GOT3 (cell line): ENCODE measurements at regions not wholly inside any gene's neighbourhood (a gene's known extent, or its start where the extent isn't known, plus 50 kb on each side); places are given as distances from the start of the nearest gene placed in this dataset.

Experiments used
- DNase-seq: peaks from one replicate; lab custom pipeline; 2025; ENCODE audit warnings: mixed read lengths; lab: John Stamatoyannopoulos, UW

DNA sequence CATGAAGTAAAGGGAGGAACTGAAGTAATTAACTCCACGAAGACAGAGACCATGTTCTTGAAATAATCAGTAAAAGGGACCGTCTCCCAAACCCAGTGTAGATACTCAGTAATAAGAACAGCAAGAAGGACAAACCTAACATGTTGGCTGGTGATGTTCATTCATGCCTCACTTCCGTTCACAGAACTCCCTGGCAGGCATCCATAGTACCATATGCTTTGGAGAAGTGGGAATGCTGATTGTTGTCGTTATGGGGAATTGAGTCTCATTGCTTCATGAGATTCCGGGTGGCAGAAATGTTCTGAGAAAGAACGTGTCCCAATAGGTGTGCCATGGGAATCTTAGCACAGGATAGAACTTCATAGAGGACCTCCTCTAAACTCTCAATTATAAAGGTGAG, 452.3 kb downstream of the ZSWIM6 start:
- DNase-seq: no peak

DNA sequence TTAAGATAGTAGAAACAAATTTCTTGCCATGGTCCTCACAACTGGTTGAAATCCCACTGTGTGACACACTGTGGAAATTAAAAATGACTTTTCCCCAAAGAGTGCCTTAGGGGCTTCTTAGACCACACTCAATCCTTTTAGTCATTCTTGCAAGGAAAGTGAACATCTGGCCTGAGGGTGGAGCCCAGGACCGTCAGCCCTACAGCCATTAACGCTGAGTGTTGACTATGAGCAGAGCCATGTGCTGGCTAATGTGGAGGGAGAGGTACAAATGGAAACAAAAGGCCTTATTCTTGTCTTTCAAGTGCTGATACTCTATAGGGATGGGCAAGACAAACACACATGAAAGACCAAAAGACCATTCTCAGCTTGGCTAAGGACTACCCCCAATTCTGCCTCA, 456.5 kb downstream of the ZSWIM6 start:
- DNase-seq: no peak

DNA sequence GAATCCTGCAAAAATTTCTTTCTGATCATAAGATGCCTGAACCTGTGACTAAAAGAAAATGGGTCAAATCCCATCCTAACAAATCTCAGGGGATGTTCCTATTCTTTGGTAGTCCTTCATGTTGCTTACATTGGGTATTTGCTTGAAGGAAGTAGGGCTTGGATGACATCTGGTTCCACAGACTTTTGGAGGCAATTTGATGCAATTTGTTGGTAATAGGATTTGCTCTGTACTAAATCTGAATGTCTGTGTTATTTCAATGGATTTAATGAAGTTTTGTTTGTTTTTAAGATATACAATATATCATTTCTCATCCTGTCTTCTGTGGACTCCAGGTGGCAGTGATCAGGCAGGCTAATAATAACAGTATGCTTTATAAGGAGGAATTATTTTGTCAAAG, 457.9 kb downstream of the ZSWIM6 start:
- DNase-seq: no peak

GRCh38 chr5:61790678-61791077, 458.6 kb downstream of the ZSWIM6 start:
- DNase-seq: no peak

- DNase-seq: no peak
Observed at GRCh38 chr5:61796773-61797172, 464.7 kb downstream of the ZSWIM6 start.

- DNase-seq: no peak
Observed at GRCh38 chr5:61800450-61800849, 468.4 kb downstream of the ZSWIM6 start.

DNA sequence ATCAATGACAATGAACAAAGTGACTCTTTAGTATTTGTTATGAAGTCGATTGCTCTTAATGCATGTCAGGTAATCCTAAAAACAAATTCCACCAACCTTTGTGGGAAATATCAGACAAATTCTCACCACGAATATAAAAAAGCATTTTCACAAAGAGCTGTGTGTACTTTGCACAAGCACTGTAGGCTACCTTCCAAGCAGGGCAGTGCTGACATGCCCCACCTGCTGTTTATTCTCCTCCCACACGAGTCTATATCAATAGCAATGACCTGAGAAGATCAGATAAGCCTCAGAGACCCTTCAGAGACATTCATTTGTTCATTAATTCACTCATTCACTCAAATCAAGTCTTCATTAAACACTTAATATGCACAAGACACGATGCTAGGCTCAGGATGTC, 469.1 kb downstream of the ZSWIM6 start:
- DNase-seq: no peak

- DNase-seq: no peak
Observed at GRCh38 chr5:61802456-61802855, 470.4 kb downstream of the ZSWIM6 start.

DNA sequence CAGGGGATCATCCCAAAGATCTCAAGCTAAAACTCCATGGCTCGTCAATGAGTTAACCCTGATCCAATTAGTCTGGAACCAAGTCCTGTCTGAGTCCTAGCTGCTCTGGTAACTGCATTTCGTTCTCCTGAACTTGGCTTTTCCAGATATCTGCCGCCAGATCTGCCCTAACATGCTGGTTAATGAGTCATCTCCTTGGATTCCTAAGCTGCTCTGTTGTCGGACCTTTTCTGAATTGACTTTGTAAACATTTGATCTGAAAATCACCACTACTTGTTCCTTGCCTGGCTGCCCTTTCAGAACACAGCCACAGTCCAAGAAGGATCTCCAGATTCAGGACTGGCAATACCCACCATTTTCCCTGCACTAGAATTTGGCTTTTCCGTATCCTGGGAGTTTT, 473.0 kb downstream of the ZSWIM6 start:
- DNase-seq: no peak

DNA sequence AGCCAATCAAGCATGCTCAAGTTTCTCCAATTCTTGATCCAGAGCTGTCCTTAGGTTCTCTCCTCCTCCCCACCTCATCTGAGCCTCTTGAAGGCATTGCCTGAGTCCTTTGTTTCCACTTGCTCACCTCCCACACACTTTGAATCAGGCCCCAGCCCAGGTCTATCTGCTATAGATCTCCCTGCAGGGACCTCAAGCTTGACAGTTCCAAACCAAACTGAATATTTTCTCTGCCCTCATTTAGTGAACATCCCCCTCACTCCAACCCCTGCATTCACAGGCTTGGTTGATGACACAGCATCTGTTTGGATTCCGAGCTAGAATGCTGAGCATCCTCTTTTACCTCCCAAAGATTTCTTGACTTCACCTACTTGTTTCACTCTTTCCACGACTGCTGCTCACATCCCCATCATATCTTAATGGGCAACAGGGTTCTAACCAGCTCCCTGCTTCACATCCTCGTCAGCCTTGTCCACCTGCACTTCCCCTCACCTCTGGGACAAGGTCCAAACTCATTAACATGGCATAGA, 474.5 kb downstream of the ZSWIM6 start:
- DNase-seq: no peak

- no peak for DNase-seq
Observed at GRCh38 chr5:61808091-61808490, 476.0 kb downstream of the ZSWIM6 start.

GRCh38 chr5:61808909-61809308, 476.9 kb downstream of the ZSWIM6 start:
- no peak for DNase-seq

GRCh38 chr5:61809651-61810050, 477.6 kb downstream of the ZSWIM6 start:
- no peak for DNase-seq

- no peak for DNase-seq
Observed at GRCh38 chr5:61811052-61811451, 479.0 kb downstream of the ZSWIM6 start.

DNA sequence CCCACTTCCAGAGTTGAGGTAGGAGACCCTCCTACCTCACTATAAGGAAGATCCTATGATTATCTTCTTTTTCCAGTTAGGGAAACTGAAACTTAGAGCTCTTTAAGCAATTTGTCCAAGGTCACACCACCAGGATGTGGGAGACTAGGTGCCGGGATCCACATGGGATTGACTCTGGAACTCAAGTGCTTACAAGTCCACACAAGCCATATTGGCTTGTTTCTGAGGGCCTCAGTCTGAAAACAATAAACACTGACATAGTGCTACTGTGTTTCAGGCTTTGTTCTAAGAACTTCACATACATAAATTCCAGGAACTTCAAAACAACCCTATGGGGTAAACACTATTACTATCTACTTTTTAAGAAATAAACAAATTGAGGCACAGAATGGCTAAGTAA, 481.3 kb downstream of the ZSWIM6 start:
- DNase-seq: no peak

- DNase-seq: no peak
Observed at GRCh38 chr5:61815339-61815738, 483.3 kb downstream of the ZSWIM6 start.

- DNase-seq: no peak
Observed at GRCh38 chr5:61816146-61816545, 484.1 kb downstream of the ZSWIM6 start.

DNA sequence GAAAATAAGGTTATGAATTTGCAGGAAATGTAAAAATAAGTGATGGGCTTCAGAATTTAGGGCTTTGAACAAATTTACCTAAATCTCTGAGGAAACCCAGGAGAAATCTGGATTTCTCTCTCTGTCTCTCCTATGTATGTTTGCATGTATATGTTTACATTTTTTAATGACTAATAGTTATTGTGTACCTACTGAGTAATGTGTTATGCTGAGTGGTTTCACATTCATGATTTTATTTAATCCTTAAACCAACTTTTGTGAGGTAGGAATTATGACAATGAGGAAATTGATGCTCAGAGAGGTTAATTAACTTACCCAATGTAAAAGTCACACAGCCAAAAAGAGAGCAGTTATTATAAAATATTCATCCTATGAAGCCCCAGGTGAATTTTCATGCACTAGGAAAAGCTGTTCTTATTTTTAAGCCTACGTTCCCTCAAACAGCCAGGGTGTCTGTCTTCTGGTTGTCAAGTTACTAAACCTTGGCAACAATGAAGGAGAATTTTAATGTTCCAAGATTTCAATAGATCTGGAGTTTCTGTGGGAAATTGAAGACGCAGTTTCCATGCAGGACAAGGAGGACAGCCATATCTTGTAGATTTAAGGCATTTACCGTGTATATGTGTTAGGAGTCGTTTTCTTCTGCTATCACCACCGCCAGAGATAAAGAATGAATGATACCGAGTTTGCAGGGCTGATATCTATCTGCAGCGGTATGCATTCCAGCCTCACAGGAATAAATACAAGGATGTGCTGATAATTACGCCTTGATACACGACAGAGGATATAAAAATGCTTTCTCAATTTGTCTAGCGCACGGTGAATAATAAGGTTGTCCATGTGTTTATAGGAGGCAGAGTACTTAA, 484.8 kb downstream of the ZSWIM6 start:
- no peak for DNase-seq

DNA sequence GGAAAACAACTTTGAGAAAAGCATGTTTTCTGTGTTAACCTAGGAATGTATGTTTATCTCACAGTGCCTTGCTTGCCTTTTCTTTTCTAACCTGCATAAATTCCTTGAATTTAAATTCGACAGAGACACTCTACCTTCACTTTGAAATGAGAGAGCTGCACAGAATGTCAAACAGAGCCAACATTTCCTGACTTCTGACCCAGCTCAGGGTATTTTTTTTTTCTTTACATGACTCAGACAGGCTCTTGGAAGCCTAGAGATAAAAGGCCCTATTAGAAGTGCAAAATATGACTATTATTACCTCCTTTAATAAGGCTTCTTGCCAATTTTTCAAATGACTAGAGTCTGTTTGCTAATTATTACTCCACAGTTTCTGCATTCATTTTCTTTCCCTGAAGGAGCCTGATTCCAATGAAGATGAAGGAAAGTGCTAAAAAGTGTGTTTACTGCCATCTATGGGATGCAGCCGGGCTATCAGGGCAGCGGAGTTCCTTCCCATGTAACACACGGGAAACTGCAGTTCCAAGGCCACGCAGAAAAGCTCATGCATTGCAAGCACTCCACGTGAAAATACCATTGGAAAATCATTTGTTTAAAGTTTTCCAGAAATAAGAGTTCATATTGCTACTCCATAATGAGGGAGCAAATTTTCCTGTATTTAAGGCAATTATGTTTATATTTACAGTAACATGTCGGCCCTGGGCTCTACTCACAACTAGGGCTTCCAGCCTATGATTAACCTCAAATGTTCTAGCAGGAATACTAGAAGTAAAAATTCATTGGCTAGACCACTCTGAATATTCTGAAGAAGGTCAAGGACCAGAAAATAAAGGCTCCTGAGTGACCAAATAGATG, 485.6 kb downstream of the ZSWIM6 start:
- no peak for DNase-seq

DNA sequence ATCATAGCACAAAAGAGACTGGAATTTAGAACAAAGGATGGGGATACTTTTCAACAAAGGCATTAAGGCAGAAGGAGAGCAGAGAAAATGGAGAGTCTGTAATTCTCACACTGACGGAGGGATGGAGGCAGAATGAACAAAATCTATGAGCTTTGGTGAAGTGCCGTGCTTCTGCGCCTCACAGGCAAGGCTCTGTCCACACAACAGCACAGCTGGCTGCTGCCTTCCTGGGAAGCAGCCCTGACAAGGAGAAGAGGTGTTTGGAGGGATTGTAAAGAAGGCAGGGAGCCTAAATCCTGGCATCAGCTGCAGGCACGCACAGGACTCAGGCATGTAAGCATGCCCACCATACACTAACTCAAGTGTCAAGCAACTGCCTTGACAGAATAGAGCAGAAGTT, 485.2 kb upstream of the KIF2A start:
- no peak for DNase-seq

DNA sequence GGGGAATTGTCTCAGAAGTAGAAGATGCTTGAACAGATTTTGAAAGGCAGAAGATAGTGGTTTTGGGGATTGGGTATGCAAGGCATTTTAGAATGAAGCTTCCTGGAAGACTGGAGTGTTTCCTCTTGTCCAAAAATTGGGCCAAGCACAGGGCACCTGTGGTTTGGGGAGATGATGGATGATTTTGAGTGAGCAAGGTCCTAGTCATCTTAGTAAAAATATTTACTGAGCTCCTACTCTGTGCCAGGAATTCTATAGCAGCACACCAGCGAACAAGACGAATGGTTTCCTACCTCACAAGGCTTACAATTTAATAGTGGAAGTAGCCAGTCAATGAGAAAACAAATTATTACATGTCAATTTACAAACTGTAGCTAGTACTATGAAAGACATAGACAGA, 484.4 kb upstream of the KIF2A start:
- DNase-seq: no peak

DNA sequence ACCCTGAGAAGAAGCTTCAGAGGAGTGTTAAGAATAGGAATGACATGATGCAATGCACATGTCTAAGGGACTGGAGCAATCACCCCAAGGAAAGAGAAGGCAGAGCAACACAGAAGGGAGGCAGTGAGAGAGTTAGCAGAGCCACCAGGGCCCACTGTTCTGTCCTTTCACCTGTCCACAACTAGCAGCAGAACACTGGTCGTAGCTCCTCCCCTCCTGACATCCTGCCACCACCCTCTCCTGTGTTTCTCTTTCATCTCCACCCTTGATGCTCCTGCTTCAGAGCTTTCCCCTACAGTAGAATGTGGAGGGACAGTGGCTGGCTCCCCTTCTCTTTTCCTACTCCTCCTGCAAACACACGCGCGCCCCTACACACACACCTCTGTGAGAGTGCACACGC, 483.4 kb upstream of the KIF2A start:
- no peak for DNase-seq

- no peak for DNase-seq
Observed at GRCh38 chr5:61823065-61823464, 482.9 kb upstream of the KIF2A start.
